ENCODE measurements at regions not wholly inside any gene's neighbourhood (a gene's known extent, or its start where the extent isn't known, plus 50 kb on each side); places are given as distances from the start of the nearest gene placed in this dataset.

GRCh38 chr3:76550522-76551201 lies 489.2 kb upstream of the ROBO2 start:
- no peak for FAIRE-seq

GRCh38 chr3:76551739-76552138 lies 488.2 kb upstream of the ROBO2 start:
- FAIRE-seq, result no peak

GRCh38 chr3:76552653-76553052 lies 487.2 kb upstream of the ROBO2 start:
- no peak for FAIRE-seq

DNA sequence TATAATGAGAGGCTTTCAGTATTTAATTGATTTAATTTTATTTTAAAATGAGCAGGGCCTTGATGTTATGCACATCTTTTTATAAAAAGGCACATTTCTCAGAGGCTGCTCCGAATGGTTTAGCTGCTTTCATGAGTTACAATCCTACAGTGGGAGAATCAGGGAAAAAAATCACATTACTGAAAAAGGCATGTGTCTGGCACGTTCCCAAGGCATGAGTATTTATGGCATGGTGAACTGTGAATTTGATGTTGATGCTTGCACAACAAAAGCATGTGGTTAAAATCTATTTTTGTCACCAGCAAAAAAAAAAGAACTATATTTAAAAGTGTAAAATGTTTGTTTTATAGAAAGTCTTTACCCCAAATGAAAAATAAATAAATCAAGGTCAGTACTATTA lies 485.2 kb upstream of the ROBO2 start:
- no peak for FAIRE-seq

GRCh38 chr3:76561494-76562236 lies 478.2 kb upstream of the ROBO2 start:
- FAIRE-seq, result no peak

DNA sequence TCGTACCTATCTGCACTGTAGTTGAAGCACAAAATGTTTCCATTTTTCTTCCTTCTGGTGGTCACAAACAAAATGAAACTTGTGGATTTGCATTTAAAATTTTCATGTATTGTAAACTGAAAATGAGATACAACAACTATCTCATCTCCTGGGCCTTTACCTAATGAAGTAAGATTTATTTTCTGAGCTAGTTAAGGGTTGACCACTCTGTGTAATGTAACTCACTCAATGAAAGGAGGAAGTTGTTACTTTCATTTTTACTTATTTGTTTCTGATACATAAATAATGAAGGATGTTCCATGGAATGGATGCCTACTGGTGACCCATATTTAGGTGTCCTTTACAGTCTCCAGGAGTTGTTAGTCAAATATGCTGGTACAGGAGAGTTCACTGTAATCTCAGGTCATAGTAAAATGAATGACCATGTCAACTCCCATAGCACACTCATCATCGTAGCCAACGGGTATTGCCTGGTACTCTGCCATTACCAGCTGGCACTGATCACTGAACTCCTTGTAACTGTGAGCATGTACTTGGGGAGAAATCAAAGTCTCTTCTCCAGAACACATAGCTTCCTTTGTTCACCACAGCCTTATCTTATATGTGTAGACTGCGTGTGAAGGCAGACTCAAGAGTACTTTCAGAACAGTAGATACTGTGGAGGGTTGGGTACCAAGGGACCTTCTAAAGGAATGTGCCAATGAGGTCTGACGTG lies 474.2 kb upstream of the ROBO2 start:
- no peak for FAIRE-seq

DNA sequence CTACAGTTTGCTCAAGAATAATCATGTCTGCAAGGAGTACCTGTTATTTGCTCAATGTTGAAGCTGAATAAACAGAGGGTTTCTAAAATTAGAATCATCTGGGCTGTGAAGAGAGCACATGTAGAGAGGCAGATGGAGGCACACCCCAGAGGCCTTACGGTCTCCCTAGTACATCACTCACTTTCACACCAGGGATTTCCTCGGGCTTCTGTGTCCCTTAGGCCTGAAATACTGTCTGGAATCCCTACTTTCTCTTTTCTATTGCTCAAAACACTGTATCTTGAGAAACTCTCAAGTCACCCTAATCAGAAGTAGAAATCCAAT lies 473.7 kb upstream of the ROBO2 start:
- FAIRE-seq, result no peak

- FAIRE-seq, result no peak
Measured at GRCh38 chr3:76566904-76567303, 473.0 kb upstream of the ROBO2 start.

DNA sequence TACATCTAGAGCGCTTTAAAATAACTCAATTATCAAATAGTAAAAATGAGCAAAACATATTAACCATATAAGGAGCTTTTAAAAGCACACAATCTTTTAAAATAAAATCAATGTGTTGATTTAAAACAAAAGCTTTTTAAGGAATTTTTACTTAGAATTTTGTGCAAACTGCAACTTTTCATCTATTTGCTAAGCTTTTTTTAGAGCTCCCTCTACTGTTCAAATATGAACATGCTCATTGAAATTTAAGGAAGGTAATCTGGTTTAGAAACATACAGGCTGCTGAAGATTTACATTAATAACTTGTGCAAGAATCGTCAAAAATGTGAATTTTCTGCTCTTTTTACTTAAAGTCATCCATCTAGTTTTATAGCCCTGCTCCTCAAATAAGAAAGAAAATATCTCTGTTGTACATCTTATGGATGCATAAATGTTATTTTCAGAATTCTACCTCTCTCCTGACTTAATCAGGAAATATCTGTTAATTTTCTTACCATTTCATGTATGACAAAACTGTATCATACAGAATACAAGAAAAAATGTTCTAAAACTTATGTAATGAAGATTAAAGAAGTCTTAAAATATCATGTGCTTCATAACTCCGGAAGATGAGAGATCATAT lies 469.4 kb upstream of the ROBO2 start:
- FAIRE-seq, result no peak

GRCh38 chr3:76576201-76576600 lies 463.7 kb upstream of the ROBO2 start:
- no peak for FAIRE-seq

DNA sequence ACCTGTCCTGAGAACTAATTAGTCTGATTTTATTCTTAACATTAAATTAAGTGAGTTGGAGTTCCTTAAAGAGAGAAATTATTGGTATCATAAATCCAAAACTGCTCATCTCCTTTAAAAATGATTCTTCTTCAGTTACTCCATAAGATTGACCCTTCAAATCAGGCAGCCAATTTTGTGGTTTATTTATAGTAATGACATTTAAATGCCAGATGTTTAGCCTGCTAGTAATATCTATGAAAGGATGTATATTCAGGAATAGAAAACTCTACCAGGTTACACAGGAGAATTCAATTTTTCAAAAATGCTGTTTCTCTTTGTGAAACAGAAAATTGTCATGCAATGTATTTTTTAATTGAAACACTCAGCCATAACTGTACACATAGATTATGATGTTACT lies 457.8 kb upstream of the ROBO2 start:
- no peak for FAIRE-seq

DNA sequence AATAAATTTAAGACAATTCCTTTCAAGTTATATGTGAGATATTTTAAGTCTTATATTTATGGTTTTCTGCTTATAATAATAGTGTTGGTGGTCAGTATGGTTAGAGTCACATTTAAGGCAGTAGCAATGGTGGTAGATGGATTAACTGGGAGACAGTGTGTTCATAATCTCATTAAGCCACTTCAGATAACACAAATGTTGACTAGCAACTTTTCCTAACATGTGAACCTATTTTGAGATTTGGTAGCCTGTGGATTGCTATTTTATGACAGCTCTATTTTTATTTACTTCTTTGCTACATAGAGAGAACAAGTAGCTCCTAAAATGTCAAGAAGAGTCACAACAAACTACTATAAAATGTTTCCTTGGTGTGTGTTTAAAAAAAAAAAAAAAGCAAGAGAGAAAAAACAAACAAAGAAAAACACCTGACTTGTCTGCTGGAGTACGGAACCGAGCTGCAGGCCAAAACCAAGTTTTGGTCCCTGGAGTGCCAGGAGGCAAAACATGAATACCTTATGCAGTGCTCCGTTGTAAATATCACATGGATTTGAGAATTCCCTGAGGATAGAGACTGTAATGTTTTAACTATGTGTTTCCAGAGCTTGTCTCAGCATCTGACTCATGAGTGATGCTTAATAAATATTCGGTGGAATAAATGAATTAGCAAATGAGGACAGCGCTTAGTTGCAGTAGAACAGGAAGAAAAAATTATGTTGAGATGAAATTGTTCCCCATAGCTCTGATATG lies 457.1 kb upstream of the ROBO2 start:
- FAIRE-seq, result no peak

GRCh38 chr3:76585794-76586392 lies 454.0 kb upstream of the ROBO2 start:
- FAIRE-seq, result no peak

DNA sequence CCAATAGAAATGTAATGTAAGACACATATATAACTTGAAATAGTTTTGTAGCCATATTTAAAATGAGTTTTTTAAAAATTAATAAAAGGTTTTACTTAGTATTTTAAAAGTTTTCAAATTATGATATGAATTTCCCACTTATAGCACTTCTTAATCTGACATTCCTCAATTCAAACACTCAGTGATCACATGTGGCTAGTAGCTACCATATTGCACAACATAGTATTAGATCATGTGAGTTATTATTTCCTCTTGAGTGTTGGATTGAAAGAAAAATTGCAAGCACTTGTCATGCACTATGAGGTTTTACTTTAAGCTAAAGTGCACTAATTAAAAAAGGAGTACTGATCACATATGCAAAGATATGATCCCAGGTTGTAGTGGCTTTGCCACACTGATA lies 453.4 kb upstream of the ROBO2 start:
- FAIRE-seq, result no peak

DNA sequence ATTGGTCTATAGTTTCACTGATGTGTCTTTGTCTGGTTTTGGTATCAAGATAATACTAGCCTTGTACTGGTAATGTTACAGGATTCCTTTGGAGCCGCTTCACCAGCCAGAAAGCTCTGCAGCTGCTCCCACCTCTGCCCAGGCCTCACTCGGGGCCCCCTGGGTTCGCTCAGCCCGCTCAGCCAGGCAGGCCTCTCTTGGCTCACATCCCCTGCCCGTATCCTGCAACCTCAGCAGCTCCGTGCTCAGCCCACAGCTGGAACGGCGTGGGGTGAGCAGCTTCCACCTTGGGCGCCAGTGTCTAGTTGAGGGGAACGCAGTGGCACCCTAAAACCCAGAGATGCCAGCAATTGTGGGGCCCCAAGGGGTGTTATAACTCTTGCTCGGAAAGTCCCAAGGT lies 429.7 kb upstream of the ROBO2 start:
- FAIRE-seq, result no peak

- no peak for FAIRE-seq
Measured at GRCh38 chr3:76615719-76616118, 424.2 kb upstream of the ROBO2 start.

GRCh38 chr3:76624164-76624563 lies 415.7 kb upstream of the ROBO2 start:
- FAIRE-seq, result no peak

- no peak for FAIRE-seq
Measured at GRCh38 chr3:76627236-76627635, 412.7 kb upstream of the ROBO2 start.

DNA sequence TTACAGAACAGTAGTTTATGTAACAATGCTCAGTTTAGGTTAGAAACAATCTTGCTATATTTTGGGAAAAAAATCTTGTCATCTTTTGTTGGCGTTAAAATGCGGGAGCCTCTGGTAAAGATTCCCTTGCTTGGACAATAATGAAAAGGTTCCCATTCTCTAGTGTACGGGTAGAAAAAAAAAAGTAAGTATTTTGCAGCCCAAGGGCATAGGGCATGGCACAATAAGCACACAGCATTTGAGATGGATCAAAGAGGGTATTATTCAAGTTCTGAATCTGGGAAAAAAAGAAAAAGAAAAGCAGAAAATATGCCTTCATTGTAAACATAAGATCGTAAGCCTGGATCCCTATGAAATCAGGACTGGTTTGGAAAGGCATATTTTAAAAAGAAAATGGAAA lies 408.6 kb upstream of the ROBO2 start:
- FAIRE-seq, result no peak

DNA sequence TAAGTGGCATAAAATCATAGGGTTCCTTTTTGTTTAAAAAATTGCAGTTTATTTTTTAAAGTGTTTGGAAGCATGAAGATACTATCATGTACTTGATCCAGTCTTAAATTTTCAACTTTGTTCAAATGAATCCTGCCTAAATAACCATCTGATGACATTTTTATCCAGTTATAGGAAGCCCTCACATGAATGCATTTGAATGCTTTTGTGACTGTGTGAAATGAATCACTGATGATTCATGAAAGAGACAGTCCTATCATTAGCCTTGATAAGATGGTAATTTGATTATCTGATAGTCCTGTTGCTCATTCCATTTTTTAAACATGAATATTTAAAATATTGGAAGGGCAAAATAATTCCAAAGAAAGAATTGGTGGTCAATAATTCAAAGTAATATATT lies 401.9 kb upstream of the ROBO2 start:
- FAIRE-seq, result no peak

GRCh38 chr3:76643623-76644304 lies 396.1 kb upstream of the ROBO2 start:
- FAIRE-seq, result no peak

DNA sequence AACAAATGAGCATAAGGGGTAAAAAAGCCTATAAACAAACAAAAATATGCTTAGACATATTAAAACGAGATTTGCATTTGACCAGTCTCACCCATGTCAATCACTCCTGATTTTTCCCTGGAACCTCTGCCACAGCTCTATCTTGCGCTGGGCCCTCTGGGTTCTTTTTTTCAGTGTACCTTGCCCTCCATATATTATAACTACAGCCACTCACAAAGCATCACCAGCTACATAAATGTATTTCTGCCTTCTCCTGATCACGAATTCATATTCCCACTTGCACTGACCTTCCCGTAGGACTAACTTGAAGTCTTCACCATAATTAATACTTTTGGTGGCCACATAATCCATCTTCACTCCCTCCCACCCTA lies 395.6 kb upstream of the ROBO2 start:
- FAIRE-seq, result no peak
